RWPE2 (cell line): ENCODE measurements at regions not wholly inside any gene's neighbourhood (a gene's known extent, or its start where the extent isn't known, plus 50 kb on each side); places are given as distances from the start of the nearest gene placed in this dataset.

Experiments used
- ATAC-seq: fragments of 200-7000 bp; cut with Tn5 transposase; 3 replicates; pipeline ENCODE4 v1.9.1; 2021; ENCODE audit warnings: low read depth
- DNase-seq: peaks from one replicate; pipeline ENCODE4 v3.0.0-alpha.2; 2020; ENCODE audit warnings: low spot score
- H3K27ac ChIP-seq: fragments of 450-650 bp; 2 replicates; pipeline ENCODE4 v1.5.1; 2017; ENCODE audit warnings: mild to moderate bottlenecking; ENCODE audit not compliant: poor library complexity, severe bottlenecking
- H3K27me3 ChIP-seq: fragments of 250-450 bp; sonication (Bioruptor Pico); 2 replicates; pipeline ENCODE4 v1.5.1; 2021; ENCODE audit warnings: mild to moderate bottlenecking, moderate library complexity; ENCODE audit not compliant: insufficient read depth, poor library complexity, severe bottlenecking
- H3K36me3 ChIP-seq: fragments of 250-450 bp; sonication (Bioruptor Pico); 2 replicates; pipeline ENCODE4 v1.5.1; 2020; ENCODE audit warnings: low read depth, mild to moderate bottlenecking, moderate library complexity
- H3K4me1 ChIP-seq: fragments of 250-450 bp; sonication (Bioruptor Pico); 2 replicates; pipeline ENCODE4 v1.5.1; 2021; ENCODE audit warnings: mild to moderate bottlenecking, moderate library complexity; ENCODE audit not compliant: insufficient read depth, poor library complexity, severe bottlenecking
- H3K4me3 ChIP-seq: fragments of 250-450 bp; sonication (Bioruptor Pico); 2 replicates; pipeline ENCODE4 v1.5.1; 2021; ENCODE audit warnings: mild to moderate bottlenecking, moderate library complexity; ENCODE audit not compliant: severe bottlenecking
- H3K9me3 ChIP-seq: fragments of 250-450 bp; sonication (Bioruptor Pico); 2 replicates; pipeline ENCODE4 v1.5.1; 2021; ENCODE audit warnings: mild to moderate bottlenecking, moderate library complexity; ENCODE audit not compliant: severe bottlenecking
- TF ChIP-seq, protein P1 (sequence below): fragments of 450-650 bp; IDR thresholded peaks from one replicate; pipeline ENCODE4 v1.5.1; 2017; ENCODE audit warnings: mild to moderate bottlenecking, moderate library complexity; ENCODE audit not compliant: poor library complexity, severe bottlenecking

- TF ChIP-seq, protein P1, sequence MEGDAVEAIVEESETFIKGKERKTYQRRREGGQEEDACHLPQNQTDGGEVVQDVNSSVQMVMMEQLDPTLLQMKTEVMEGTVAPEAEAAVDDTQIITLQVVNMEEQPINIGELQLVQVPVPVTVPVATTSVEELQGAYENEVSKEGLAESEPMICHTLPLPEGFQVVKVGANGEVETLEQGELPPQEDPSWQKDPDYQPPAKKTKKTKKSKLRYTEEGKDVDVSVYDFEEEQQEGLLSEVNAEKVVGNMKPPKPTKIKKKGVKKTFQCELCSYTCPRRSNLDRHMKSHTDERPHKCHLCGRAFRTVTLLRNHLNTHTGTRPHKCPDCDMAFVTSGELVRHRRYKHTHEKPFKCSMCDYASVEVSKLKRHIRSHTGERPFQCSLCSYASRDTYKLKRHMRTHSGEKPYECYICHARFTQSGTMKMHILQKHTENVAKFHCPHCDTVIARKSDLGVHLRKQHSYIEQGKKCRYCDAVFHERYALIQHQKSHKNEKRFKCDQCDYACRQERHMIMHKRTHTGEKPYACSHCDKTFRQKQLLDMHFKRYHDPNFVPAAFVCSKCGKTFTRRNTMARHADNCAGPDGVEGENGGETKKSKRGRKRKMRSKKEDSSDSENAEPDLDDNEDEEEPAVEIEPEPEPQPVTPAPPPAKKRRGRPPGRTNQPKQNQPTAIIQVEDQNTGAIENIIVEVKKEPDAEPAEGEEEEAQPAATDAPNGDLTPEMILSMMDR: no peak
- H3K27ac ChIP-seq: peak overlapping the region; percentile 60
- no peak overlapping the region for H3K4me3 ChIP-seq
- H3K4me1 ChIP-seq: peaks cover 7% of the 10 kb centered on the region
- peak; percentile 67 for DNase-seq
- H3K9me3 ChIP-seq: no peaks in the 10 kb centered on the region
- H3K36me3 ChIP-seq: no peaks in the 10 kb centered on the region
- no peaks in the 10 kb centered on the region for H3K27me3 ChIP-seq
- peak; percentile 90 for ATAC-seq
These were observed 153.9 kb upstream of the MEF2C start for GRCh38 chr5:89036704-89037489.

GRCh38 chr5:89036166-89036565, 153.2 kb upstream of the MEF2C start:
- ATAC-seq: no peak
- Histone ChIP-seq H3K36me3 (no peaks in the 10 kb centered on the region), H3K4me1 (peaks cover 7% of the 10 kb centered on the region), H3K27ac (peak overlapping the region; percentile 60), H3K9me3 (no peaks in the 10 kb centered on the region), H3K4me3 (no peak overlapping the region), H3K27me3 (no peaks in the 10 kb centered on the region)
- DNase-seq: no peak
- TF ChIP-seq, protein P1: no peak

- Histone ChIP-seq H3K4me1 (peaks cover 7% of the 10 kb centered on the region), H3K36me3 (no peaks in the 10 kb centered on the region), H3K27ac (no peak overlapping the region), H3K9me3 (no peaks in the 10 kb centered on the region), H3K27me3 (no peaks in the 10 kb centered on the region), H3K4me3 (no peak overlapping the region)
- TF ChIP-seq, protein P1: no peak
- ATAC-seq (peak; percentile 20; the same call in 1 of the 3 replicates), DNase-seq (no peak)
These were observed 151.6 kb upstream of the MEF2C start for GRCh38 chr5:89034588-89034987.

DNA sequence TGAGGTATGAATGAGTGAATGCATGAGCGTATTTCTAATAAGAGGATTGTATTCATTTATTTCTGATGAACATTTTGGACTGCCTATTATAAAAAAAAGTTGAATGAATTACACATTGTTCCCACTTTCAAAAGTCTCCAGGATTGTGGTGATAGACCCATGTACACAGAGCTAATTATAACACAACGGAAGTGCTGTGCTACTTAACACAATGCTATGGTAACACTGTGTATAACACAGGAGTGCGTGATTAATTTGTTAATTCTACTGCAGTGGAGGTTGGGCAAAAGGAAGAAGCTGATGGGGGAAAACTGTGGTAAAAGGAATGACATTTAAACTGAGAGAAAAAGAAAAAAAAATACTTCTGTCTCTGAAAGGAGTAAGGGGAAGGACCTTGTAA, 147.8 kb upstream of the MEF2C start:
- Histone ChIP-seq H3K9me3 (no peaks in the 10 kb centered on the region), H3K4me1 (no peaks in the 10 kb centered on the region), H3K27ac (no peak overlapping the region), H3K4me3 (no peak overlapping the region), H3K36me3 (no peaks in the 10 kb centered on the region), H3K27me3 (no peaks in the 10 kb centered on the region)
- DNase-seq (no peak), ATAC-seq (no peak)
- TF ChIP-seq, protein P1: no peak
